IPS-NIHi7 (cell line): ENCODE measurements at regions not wholly inside any gene's neighbourhood (a gene's known extent, or its start where the extent isn't known, plus 50 kb on each side); places are given as distances from the start of the nearest gene placed in this dataset.

Experiments used
- DNase-seq: peaks from one replicate; pipeline ENCODE4 v3.0.0; 2012; ENCODE audit warnings: mixed read lengths; ENCODE audit errors: extremely low spot score

DNA sequence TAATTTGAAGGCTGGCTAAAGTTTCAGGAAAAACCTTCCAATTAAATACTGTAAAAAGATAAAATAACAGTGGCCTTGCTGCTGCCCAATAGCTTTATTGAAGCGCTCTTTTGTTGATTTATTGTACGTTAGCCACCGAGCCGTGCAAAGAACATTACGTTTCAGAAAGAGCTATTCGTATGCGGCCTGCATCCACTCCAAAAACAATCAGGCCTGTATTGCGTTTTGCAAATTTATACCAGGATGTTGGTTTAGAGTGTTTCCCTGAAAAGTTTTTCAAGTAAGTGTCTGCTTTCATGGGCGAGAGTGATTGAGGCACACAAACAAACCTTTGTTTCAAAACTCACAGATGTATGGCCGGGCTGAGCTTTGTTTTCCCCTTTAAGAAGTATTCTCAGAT is 257.2 kb upstream of the SALL3 start:
- no peak for DNase-seq

GRCh38 chr18:78722929-78723710 is 256.5 kb upstream of the SALL3 start:
- DNase-seq: no peak

DNA sequence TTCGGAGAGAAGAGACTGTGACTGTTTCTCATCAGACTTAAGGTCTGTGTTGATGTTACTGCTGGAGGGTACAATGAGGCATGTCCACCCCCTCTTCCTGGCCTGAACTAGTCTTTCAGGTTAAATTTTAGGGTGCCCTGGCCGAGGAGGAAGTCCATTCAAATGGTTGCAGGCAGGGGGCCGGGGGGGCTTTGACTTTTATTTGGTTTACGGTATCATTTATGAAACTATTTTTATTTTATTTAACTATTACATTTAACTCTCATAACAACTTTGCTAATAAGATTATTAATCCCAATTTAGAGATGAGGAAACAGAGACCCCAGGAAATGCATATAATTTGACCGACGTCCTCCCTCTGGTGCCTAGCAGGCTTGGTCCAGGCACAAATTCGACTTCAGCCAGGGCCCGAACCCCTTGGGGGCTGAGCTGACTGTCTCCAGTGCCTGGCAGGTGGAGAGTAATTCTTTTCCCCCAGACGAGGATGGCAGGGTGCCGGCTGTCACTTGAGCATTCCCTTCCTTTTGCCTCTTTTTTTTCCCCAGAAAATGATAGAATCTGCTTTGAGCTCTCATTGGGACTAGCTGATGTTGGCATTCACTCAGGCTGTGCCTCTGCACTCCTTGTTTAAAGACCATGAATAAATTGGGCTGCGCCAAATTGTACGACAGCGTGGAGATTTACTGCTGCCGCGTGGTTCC is 255.3 kb upstream of the SALL3 start:
- no peak for DNase-seq

- DNase-seq: no peak
These were observed 254.2 kb upstream of the SALL3 start for GRCh38 chr18:78725426-78725825.

DNA sequence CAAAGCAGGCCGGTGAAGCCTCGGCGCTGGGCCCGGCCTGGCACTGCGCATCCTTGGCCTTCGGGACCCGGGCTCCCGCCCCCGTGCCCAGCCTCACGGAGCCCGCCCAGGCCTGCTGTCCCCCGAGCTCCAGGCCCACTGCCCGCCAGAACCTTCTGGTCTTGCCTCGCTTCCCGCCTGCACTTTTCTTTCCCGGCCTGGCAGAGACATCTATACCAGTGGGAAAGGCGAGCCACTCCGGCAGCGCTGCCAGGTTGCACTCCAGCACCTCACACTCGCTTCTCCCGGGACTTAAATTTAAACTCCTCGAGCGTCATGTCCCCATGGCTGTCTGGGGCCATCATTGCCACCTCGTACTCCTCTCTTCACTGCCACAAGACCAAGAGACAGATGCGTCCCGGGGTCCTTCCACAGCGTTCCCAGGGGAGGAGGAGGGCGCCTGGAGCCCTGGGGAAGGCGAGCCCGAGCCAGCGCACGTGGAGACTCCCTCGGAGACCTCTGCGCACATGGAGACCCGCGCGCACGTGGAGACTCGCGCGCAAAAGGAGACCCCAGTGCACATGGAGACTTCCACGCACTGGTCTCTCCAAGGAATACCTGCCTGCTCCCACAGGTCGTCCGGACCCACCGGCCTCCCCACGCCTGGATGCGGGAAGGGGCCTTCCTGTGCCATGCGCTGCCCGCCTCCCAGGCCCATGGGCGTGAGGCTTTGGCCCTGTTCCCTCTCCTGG is 253.1 kb upstream of the SALL3 start:
- no peak for DNase-seq

DNA sequence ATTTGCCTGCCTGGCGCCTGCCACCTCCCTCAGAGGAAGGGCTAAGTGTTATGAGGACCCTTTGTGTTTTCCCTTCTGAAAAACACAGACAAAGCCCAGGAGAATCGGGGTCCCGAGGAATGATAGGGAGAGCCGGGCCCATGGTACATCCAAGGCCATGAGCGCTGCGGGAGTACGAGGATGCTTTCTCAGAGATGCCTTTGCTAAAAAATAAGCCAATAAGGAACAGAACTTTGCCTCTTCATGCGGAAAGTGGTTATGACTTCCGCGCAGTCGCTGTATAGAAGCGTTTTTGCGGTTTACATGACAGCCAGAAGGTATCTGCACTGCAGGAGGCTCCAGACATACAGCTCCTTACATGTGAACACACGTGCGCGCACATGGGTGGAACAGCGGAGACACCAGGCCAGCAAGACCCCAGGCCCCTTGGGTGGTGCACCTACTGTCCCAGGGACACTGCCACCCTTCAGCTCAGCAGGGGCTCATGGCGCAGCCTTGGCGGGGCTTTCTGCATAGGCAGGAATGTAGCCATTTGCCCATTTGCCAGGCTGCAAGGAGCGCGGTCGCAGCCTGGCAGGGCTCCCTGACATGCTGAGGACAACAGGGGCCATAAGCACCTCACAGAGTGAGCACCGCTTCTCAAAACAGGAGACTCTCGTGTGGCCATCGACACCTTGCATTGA is 252.4 kb upstream of the SALL3 start:
- no peak for DNase-seq

GRCh38 chr18:78727877-78728783 is 251.5 kb upstream of the SALL3 start:
- no peak for DNase-seq

DNA sequence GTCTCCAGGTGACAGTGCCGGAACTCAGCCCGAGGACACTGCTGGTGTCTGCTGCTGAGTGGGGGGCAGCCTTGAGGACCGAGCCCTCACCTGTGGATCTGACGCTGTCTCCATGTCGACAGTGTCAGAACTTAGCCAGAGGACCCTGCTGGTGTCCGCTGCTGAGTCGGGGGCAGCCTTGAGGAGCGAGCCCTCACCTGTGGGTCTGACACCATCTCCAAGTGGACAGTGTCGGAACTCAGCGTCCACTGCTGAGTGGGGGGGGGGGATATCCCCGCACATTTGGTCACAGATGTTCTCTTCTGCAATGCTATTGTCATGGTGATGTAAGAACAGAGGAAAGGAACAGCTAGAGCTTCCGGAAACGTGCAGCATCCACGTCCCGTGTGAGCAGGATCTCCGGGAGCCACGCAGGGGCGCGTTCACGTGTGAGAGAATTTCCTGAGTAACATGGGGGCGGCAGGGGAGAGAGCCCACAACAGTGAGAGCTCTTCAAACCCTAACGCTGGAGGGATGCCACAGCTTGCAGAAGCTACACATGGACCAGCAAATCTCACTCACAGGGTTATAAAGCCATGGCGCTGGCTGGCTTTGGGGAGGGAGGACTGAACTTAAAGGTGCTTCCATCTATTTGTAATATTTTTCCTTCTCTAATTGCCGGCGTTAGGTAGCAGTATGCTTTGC is 250.7 kb upstream of the SALL3 start:
- DNase-seq: no peak

DNA sequence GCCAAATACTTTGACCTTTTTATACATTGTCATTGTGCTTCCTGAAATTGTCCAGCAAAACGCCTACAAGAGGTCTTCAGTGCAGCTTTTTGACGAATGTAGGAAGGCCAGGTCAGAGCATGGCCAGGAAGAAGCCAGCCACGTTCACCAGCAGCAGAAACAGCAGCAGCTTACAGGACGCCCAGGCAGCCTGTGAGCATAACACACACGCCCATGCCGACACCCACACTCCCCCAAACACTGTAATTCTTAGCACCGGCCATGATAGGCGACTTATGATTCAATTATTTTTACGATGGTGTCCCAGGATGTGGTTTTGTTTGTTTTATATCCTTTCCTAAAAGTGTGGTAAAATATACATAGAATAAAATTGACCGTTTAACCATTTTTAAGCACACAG is 249.1 kb upstream of the SALL3 start:
- DNase-seq: no peak

DNA sequence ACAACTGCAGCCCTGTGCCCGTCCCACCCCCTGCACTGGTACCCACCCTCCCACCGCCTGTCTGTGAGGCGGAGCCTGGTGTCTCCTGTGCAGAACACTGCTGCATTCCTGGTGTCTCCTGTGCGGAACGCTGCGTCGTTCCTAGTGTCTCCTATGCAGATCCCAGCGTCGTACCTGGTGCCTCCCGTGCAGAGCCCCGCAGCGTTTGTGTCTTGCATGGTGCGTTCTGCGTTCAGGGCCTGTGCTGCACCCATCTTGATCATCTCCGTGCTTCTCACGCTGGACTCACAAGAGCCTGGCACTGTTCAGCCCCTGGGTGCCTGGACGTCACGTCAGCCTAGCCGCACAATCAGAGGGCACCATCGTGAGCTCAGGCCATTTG is 248.6 kb upstream of the SALL3 start:
- no peak for DNase-seq

GRCh38 chr18:78731398-78732032 is 248.1 kb upstream of the SALL3 start:
- DNase-seq: no peak

DNA sequence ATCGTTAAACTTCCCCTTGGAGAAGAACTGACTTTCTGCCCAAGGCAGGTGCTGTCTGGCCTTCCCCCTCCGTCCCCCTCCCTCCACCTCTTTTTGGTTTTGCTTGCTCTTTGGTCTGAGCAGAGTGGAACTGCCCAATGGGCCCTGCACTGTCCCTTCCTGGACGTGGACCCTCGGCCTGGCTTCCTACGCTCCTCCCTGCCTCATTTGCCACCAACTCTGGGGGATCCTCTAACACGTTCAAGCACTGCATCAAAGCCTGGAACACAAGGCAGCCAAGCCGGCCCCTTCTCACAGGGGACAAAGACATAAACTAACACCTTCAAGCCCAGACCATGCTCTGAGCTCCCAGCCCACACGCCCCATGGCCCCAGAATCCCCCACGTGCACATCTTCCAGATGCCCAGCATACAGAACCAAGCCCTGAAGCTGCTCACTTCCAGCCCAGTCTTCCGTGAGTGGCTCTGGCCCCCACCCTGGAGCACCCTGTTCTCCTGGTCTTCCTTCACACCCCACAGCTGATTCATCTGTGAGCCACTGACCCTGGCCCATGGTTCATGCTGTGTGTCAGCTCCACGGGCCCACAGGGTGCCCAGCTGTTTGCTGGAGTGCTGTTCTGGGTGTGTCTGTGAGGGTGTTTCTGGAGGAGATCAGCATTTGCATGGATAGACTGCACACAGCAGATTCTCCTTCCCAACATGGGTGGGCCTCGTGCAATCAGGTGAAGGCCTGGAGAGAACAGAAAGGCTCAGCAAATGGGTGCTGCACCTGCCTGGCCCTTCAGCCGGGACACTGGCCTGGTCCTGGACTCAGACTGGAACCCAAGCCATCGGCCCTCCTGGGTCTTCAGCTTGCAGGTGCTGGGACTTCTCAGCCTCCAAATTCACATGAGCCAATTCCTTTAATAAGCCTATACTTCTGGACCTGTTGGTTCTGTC is 247.1 kb upstream of the SALL3 start:
- DNase-seq: no peak

- DNase-seq: no peak
These were observed 245.6 kb upstream of the SALL3 start for GRCh38 chr18:78733762-78734613.

DNA sequence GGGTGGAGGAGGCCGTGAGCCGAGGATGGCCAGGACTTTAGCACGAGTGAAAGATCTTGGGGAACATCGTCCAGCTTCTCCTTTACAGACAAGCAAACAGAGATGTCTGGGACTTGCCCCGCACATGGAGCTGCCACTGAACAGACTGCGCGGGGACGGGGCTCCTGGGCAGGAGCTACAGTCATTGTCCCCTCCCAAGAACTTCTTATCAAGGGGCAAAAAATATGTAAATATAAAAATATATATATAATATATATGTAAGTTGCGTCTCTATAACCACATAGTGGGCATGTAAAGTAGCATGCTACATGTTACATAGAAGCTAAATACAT is 245.0 kb upstream of the SALL3 start:
- DNase-seq: no peak

DNA sequence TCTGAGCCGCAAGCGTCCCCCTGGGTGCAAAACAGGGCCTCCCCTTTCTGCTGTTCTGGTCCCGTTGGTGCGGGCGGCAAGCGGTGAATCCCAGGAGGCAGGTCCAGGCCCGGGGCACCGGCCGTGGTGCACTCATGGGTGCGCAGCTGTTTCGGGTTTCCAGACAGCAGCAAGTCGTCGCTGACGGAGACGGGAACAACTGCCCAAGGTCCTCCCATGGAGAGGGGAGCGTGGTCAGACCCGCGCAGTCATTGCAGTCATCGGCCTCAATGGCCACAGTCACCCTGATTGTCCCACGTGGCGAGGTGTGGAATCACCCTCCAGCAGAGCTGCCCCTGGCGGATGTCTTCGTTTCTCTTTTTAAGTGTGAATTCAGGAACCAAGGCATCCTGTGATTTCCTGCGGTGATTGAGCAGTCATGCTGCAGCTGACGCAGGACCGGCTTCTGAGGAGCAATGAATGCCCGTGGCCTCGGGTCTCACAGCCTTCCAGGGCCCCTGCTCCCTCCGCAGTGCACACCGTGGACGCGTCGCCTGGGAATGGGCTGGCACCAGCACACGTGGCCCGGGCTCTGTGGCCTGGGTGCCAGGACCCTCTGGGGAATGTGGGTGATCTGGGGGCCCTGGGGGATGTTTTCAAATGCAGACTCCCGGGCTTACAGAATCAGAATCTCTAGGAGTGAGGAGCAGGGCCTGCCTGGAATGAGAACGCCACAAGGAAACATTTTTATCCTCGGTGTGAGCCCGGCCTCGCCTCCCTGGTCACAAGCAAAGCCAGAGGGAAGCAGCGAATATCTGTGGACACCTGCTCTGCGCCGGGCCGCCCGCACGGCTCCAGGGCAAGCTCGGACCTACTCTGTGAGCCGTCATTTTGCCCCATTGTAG is 244.2 kb upstream of the SALL3 start:
- no peak for DNase-seq

- DNase-seq: no peak
These were observed 243.5 kb upstream of the SALL3 start for GRCh38 chr18:78736015-78736690.
